CD4-positive, alpha-beta T cell treated with Interleukin-17A for 4 hours (primary cell): ENCODE measurements at regions not wholly inside any gene's neighbourhood (a gene's known extent, or its start where the extent isn't known, plus 50 kb on each side); places are given as distances from the start of the nearest gene placed in this dataset.

Source experiments
- DNase-seq: peaks from one replicate; pipeline ENCODE4 v3.0.0-alpha.2; 2020; ENCODE audit warnings: mixed read lengths

DNA sequence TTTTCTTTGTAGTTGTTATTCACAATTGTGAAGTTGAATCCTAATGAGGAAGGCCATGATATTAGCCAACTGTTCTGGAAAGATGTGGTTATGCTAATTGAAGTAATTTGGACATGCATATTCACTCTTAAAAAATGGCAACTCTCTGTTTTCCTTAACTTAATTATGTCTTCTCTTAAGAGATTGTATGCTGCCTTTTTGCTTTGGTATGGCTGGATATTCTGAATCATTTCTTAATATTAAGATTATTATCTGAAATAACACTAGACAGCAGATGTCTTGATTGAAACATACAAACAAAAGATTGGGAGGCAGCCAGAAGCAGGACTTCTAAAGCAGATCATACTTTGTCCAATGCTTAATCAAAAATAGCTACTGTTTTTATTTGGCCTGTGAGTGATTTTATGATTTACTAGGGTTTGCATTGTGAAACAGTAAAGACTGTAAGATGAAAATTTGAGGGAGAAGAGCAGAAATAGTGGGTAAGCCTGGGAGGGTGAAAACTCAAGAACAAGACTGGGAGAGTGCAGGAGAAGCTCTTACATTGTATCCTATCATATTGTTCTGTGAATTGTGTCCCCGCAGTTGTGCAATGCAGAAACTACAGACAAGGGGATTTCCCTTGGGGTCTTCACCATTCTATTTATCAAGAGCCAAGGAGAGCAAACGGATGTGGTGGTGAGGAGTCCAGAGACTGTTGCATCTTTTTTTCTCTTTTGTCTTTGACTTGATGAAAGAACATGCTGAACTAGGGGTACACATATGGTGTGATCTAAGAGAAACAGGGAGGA, 554.8 kb downstream of the TUSC7 start:
- DNase-seq = no peak

DNA sequence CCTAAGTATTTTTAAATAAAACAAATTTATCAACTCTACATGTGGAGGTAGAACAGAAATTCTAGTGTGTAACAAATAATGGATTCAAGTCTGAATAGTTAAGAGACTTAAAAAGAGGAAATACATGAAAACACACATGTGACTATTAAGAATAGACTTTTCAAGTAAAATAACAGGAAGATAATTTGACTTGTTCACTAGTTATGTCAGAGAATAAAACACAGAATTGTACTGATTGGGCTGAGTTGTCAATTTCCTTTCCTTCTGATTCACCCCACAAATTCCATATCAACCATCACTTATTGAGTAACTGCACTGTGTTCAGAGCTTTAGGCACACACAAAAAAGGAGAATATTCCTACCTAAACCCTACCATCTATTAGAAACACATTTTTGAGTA, 557.2 kb downstream of the TUSC7 start:
- DNase-seq = no peak

DNA sequence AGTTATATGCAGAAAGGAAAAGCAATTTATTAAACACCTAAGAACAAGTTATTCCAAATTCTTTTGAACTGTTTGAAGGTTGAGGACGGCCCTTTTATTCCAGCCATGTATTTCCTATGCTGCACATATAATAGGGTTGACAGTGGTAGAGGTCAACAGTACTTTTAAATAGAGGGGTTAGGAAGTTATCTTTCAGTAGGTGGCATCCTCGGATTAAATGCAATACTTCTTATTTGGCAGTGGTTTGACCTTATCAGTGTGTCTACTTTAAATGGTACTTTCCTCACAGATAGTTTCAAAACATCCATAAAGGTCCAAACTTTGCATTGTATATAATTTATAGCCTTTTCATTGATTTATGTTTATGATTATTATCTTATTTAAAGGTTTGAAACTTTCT, 558.7 kb downstream of the TUSC7 start:
- no peak for DNase-seq

DNA sequence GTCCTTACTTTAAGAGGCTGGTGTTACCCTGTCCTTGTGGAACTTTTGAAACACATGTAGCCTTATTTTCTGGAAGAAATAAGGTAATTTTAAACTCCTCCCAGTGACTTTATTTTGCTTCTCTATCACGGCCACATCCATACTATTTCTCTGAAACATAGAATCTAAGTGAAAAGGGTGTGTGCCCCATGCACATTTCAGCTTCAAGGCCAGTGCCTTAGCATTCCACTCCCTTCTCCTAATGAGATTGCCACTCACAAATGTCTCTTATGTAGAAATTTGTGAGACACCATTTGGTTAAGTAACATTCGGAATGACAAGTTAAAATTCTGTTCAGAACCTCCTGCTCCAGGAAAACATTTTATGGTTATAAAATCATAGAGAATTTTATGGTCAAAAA, 562.7 kb downstream of the TUSC7 start:
- DNase-seq = no peak

DNA sequence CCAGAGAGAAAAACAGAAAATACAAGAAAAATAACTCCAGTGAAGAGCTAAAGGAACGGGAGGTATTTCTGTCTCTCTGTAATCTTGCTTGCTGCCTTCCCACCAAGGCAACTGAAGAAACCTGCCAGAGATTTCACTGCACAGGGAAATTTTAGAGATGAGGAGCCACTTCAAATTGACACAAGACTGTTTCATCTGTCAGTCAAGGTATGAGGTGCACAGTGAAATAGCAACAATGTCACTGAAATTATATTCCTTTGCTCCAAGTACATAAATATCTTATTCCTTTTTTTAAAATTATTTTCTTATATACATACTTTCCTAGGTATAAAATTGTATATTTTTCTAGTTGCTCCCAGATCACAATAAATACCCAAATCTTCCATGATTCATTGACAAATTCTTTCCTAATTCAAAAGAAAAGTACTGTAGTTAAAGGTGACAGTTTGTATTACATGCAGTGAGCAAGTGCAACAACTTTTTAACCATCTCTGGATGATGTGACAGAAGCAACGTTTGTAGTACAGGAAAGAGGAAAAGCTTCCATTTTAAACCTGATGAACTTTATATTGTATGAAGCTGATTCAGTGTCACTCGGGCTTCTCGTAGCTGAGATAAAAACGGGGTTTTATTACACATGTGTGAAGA, 563.4 kb downstream of the TUSC7 start:
- no peak for DNase-seq

DNA sequence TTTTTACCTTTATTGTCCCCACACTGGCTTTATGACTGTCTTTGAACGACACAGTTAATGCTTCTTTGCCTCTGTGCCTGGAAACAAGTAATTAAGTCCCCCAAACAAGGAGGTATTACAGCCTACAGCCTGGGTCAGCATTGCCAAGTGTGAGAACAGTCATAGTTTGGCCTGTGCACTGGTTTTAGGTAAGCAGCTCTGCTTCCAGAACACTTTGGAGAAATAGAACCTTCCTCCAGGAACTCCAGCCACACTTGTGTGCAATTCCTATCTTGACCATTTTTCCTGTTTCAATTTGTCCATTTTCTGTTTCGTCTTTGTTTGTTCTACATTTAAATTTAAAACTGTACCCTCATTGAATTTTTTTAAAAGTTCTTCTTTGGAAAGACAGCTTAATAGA, 568.2 kb downstream of the TUSC7 start:
- no peak for DNase-seq

DNA sequence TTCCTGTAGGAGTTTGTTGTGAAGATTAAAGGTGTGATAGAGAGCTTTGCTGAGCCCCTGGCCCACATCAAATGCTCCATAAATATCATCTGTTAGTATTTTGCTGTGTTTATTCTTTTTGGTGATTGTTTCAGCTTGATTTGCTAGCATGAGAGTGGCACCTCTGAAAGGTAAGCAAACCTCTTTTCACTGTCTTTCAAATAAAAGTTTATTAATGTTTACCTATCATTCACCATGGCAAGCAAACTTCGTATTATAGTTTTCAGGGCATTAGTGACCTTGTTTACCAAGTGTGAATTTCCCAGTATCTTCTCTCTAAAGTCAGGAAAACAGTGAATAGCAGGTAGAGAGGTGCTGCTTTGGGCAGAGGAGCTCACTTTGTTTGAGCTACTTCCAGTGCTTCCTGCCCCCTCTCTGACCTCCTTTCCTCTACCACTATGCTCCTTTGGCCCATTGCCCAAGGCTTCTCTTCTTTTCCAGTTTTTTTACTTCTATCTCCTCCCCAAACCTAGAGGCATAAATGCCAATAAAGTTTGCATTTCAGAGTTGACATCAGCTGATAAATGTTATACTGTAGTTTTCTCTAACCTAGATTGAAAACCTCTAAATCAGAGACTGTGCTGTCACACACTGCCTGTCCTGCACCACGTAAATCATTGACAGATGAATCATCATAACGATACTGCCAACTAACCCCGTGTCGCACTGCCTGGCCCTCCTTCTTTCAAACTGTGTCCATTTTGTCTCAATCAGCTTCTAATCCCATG, 569.0 kb downstream of the TUSC7 start:
- DNase-seq = no peak

DNA sequence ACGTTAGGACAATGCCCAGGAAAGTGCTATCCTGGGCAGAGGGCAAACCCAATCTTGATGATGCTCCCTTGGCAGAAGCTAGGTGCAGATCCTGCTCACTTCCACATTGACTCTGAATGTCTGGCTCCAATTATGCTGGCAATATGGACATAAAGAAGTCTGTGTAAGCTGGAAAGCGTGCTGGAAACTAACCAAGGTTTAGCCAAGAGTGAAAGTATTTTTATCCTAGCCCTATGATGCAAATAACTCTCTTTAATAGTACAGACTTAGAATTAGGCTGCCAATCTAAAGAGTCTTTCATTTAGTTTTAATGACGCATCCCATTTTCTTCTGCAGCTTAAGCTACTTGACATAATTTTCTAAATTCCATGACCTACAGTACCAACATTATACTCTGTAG, 571.8 kb downstream of the TUSC7 start:
- no peak for DNase-seq

DNA sequence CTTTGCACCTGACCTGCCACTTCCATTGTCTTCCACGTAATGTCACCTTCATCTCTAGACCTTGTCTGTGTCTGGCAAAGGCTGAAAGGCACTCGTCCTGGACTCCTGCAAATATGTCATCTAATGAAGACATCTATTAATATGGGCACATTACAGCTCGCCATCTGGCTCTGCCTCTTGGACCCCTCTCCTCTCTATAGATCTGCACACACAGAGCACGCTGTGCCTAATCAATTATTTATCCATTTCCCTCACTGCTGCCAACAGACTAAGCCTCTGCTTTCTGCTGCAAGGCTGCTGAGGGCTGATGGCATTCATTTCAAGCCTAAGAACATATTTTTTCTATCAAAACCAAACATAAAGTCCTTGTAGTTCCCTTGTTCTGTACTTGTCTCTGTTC, 573.0 kb downstream of the TUSC7 start:
- DNase-seq = no peak

DNA sequence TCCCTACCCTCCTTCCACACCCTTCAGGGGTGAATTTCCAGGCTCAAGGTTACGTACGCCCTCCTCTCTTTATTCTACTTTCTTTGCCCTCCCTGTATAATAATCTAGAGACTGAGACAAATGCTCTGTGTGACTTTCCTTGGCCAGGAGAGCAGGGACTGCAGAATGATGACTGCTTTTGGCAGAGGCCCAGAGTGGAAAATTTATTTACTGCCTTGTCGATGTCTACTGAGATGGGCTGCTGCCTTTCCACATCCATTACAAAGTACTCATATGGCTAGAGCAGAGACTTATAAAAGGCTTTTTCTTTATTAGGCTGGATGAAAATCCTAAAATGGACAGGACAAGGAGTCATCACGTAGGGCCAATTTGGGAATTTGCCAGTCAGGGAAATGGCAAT, 576.2 kb downstream of the TUSC7 start:
- DNase-seq = no peak

DNA sequence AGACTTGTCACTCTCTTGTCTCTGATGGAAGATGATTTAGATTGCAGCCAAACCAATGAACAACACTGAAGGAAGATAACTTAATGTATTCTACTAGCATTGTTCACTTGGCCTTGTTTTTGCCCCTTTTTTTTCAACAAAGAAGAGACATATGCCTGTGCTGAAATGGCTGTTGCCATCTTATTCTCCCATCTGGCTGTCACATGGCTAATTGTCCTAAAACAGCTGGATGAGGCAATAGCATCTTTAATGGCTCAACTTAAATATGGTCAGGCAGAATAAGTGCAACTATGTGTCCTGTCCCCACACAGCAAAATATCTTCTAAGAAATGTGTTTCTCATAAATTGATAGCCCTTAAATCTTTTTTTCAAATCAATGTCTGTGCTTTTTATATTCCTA, 576.9 kb downstream of the TUSC7 start:
- DNase-seq = no peak

DNA sequence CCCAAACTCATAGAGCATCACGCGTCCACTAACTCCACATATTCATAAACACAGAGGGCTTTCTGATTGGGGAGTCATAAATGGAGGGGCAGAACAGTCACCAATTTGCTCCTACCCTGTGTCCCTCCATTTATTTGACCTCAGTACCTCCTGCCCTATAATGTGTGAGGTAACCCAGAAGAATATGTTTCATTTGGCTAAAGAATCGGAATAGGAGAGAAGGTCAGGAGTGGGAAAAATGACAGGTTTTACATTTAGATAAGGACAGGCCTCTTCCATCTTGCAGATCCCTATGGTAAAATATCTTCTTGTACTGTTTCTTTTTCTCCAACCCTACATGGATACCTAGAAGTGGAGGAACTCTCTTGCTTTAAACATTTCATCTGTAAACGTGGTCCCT, 578.0 kb downstream of the TUSC7 start:
- no peak for DNase-seq

DNA sequence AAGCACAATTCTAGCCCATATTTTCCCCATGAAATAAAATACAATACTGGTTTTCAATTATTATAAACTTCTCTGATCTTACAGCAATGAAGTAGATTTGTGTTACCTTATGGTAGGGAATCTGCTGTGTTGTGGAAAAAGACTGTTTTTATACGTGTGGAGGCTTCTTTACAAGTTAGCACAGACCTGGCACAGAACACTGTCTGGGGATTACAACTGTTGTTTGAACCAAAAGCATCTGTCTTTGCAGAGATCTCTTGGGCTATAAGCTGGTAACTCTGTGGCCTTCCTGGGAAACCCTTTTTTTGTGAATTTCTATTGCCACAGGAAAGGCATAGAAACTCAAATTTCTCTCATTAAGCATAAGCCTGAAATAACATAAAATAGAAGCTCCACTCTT, 581.9 kb downstream of the TUSC7 start:
- no peak for DNase-seq

DNA sequence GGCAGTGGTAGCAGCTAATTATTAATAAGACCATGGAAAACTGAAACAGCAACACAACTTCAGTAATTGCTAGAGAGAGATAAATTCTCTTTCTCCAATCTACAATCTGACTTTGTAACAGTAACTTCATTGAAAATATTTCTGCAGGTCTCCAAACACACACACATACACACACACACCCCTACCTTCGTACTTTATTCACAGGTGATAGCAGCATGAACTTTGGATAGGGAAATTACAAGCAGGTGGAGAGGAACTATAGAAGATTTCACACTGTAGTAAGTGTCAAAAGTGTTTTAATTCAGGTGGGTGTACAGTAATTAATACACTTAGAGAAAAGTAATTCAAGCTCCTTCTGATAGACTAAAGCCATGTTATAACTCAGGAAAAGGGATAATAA, 587.5 kb downstream of the TUSC7 start:
- no peak for DNase-seq

DNA sequence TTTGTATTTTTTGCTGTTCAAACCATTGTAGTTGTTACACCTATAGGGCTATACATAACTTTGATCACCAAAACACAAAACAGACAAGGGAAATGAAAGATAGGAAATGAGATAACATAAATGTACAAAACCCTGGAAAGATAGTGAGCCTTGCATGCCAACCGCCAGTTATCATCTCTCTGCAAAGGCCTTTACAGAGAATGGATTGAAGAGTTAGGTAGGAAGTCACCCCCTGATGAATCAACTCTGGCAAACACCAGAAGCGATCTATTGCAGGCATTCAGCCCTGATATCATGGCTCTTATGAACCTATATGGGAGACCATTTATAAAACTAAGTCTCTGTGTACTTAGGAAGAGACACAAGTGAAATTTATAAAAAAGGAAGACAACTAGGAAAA, 588.0 kb downstream of the TUSC7 start:
- no peak for DNase-seq

DNA sequence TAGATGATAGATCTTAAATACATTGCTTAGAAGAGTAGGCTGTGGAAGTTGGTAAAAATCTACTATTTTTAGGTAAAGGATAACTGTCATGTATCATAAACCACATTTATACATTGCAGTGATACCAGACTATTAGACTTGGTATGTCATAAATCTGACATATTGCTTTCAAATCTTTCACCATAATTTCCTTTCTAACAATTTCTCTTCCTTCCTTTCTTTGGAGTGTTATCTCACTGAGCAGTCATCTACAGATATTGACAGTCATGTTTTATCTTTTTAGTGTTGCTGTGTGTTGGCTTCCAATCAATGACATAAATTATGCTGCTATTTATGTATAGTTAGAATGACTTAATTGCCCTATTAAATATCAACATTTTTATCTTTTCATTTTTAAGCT, 588.7 kb downstream of the TUSC7 start:
- DNase-seq = no peak

DNA sequence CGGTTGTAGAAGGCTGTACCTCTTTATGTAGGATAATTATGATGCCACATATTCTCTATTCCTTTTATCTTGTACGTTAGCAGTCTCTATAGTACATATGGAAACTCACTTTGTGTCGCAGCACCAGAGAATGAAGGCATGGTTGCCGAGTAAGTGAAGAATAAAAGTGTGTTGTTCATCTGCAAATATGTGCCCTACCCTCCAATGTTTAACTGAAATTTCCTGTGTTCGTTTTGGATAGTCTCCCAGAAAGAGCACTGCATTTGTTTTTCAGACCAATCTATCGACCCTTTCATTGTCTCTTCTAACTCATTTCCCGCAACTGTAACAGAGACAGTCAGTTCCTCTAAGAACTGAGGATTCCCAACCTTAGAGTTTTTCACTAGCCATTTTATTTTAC, 592.8 kb downstream of the TUSC7 start:
- DNase-seq = no peak

DNA sequence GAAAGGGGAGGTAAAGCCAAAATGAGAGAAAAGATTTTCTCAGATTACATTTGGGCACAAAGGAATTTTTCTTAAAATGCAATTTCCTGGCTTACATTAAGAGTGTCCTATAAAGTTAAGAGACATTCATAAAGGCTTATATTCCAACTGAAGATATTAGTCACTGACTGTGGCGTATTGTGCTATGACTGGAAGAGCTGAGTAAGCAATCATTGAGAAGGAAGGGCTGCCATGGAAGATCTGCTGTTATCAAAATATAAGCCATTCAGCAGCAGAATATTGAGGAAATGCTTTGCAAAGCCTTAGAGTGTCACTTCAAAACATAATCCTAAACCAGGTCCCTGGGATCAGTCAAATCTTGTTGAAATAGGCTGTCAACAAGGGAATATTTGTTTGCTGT, 593.9 kb downstream of the TUSC7 start:
- no peak for DNase-seq

DNA sequence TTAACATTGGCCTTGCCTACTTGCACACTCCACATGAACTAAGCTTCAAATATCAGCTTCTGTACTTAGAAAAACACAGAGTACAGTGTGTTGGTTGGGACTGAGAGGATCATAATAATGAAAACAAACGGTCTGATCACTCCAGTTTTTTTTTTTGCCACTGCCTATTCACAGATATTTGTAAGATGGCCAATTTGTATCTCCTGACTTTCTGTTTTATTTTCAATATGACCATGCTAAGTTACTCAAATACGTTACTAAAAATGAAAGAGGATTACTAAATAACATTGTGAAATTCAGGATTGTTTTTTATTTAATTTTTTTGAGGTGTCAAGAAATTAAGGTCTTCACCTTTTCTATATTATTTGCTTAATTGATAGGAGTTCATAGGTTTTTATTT, 595.1 kb downstream of the TUSC7 start:
- no peak for DNase-seq

DNA sequence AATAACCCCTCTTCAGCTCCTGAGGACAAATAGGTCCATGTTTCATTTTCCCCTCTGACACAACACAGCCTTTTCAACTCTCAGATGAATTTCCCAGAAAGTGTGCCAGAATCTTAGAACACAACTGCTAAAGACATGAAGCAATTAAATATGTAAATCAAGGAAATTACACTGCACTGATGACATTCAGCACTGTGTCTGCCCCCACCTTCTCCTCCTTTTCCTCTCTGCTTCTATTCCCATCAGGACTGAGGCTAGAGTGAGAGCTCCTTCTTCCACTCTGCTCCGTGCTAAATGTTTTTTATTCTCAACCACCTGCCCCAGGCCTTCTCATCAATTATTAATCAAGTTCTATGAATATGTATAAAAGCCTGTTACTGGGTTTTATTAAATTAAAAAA, 596.1 kb downstream of the TUSC7 start:
- DNase-seq = no peak

DNA sequence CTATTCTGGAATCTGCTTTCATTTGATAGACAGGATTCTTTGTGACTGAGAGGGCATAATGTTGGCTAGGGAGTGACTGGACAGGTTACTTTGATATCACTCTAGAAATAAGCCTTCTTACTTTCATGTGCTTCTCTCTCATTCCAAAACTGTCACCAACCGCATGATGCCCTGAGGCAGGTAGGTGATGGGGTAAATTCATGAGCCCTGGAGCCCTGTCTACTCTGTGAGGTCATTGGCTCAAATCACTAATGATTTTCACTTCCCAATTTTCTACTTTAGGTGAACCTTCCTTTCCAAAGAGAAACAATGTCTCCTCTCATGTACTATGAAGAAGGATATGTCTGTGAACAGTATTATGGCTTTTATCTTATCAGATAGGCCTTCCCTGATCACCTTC, 596.7 kb downstream of the TUSC7 start:
- DNase-seq = no peak

DNA sequence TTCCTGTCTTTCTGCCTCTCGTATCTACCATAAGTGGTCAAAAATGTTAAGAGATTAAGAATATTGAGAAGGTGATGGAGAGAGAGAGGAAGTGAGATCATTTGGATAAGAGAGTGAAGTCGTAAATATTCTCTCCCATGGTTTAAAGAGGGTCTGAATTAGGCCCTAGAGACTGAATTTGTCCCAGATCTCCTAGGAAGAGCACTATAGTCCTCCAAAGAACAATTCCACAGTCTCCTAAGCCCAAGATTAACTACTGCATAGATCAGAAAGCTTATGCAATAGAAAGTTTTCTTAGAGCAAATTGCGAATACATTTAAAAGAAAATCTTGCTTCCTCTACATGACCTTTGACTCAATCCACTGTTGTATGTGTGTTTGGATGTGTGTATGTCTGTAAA, 598.8 kb downstream of the TUSC7 start:
- DNase-seq = no peak

DNA sequence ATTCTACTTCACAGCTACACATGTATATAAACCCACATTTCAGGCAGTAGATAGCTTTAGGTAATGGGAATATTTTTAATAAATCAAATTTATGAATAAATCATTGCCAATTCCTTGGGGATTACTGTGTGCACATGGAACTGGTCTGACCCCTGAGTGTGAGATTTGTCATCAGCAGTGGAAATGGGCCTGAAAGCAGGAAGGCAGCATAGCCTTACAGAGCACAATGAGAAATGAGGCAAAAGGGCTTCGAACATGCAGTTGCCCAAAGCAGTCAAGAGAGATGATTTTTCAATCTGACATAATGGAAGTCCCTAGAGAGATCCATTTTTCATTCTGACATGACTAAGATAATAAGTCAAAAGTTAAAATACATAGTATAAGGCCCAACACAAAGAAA, 599.2 kb downstream of the TUSC7 start:
- no peak for DNase-seq

DNA sequence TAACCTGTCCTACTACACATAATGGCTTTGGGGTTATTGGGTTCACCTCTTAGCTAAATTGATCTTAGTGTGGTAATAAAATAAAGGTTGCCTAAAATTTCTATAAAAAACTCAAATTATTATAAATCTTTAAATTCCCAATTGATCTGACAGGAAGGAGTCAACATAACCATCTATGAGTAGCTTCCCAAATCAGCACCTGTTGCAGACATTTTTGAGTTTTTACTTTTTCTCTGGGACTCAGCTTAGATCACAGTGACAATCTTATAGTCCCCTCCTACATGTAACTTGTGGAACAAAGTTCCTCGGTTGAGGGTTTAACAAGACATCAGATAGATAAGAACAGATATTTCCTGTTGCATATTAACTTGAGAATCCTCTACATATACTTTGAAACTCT, 601.0 kb downstream of the TUSC7 start:
- no peak for DNase-seq
